BE2C (cell line): ENCODE measurements at regions not wholly inside any gene's neighbourhood (a gene's known extent, or its start where the extent isn't known, plus 50 kb on each side); places are given as distances from the start of the nearest gene placed in this dataset.

Experiments
- DNase-seq: peaks from one replicate; pipeline ENCODE4 v3.0.0-alpha.2; 2020
- H3K27me3 ChIP-seq: fragments of 250-450 bp; sonication (Bioruptor Pico); 2 replicates; pipeline ENCODE4 v1.5.1; 2020; ENCODE audit warnings: mild to moderate bottlenecking
- H3K36me3 ChIP-seq: fragments of 250-450 bp; sonication (Bioruptor Pico); 2 replicates; pipeline ENCODE4 v1.5.1; 2020; ENCODE audit warnings: mild to moderate bottlenecking
- H3K4me1 ChIP-seq: fragments of 250-450 bp; sonication (Bioruptor Pico); 2 replicates; pipeline ENCODE4 v1.5.1; 2020
- H3K4me3 ChIP-seq: 2 replicates; pipeline ENCODE4 v1.5.1; 2011; ENCODE audit warnings: low read depth, low read length
- H3K9me3 ChIP-seq: fragments of 250-450 bp; sonication (Bioruptor Pico); 2 replicates; pipeline ENCODE4 v1.5.1; 2020
- CTCF ChIP-seq: IDR thresholded peaks from 2 replicates; pipeline ENCODE4 v1.5.1; 2012; ENCODE audit warnings: mild to moderate bottlenecking, low read depth, low read length

GRCh38 chr22:49549256-49550140, 278.2 kb downstream of the BRD1 start:
- no peak for TF ChIP-seq CTCF

GRCh38 chr22:49548356-49549202, 279.1 kb downstream of the BRD1 start:
- Histone ChIP-seq H3K4me3 (no peak overlapping the region), H3K27me3 (no peaks in the 10 kb centered on the region), H3K36me3 (no peaks in the 10 kb centered on the region), H3K9me3 (no peaks in the 10 kb centered on the region), H3K4me1 (no peaks in the 10 kb centered on the region)
- DNase-seq, result no peak
- no peak for TF ChIP-seq CTCF

More at GRCh38 chr22:49549256-49550140, 278.2 kb downstream of the BRD1 start:
- Histone ChIP-seq H3K36me3 (no peaks in the 10 kb centered on the region), H3K4me3 (no peak overlapping the region), H3K4me1 (no peaks in the 10 kb centered on the region), H3K27me3 (no peaks in the 10 kb centered on the region), H3K9me3 (no peaks in the 10 kb centered on the region)
- DNase-seq, result no peak

- no peaks in the 10 kb centered on the region for H3K9me3 ChIP-seq
- TF ChIP-seq CTCF, result no peak
- no peaks in the 10 kb centered on the region for H3K36me3 ChIP-seq
- no peak overlapping the region for H3K4me3 ChIP-seq
- no peak for DNase-seq
- H3K4me1 ChIP-seq, result no peaks in the 10 kb centered on the region
- H3K27me3 ChIP-seq, result no peaks in the 10 kb centered on the region; the same call in 1 of the 2 replicates
Observed at GRCh38 chr22:49547751-49548239, 279.9 kb downstream of the BRD1 start.

GRCh38 chr22:49546811-49547585, 280.7 kb downstream of the BRD1 start:
- no peaks in the 10 kb centered on the region; the same call in 1 of the 2 replicates for H3K27me3 ChIP-seq
- no peak for TF ChIP-seq CTCF
- H3K36me3 ChIP-seq, result no peaks in the 10 kb centered on the region
- H3K4me3 ChIP-seq, result no peak overlapping the region
- no peaks in the 10 kb centered on the region for H3K9me3 ChIP-seq
- DNase-seq, result no peak
- H3K4me1 ChIP-seq, result no peaks in the 10 kb centered on the region

- Histone ChIP-seq H3K4me1 (no peaks in the 10 kb centered on the region), H3K4me3 (no peak overlapping the region), H3K9me3 (no peaks in the 10 kb centered on the region), H3K27me3 (no peaks in the 10 kb centered on the region; the same call in 1 of the 2 replicates), H3K36me3 (no peaks in the 10 kb centered on the region)
- no peak for DNase-seq
- no peak for TF ChIP-seq CTCF
Observed at GRCh38 chr22:49545606-49546005, 282.1 kb downstream of the BRD1 start.
